ENCODE measurements at regions not wholly inside any gene's neighbourhood (a gene's known extent, or its start where the extent isn't known, plus 50 kb on each side); places are given as distances from the start of the nearest gene placed in this dataset.
"Not testable (repeated sequence)": the region's sequence is repeated elsewhere in the genome, so short reads cannot be mapped to it uniquely, and the experiment has no call there.

DNA sequence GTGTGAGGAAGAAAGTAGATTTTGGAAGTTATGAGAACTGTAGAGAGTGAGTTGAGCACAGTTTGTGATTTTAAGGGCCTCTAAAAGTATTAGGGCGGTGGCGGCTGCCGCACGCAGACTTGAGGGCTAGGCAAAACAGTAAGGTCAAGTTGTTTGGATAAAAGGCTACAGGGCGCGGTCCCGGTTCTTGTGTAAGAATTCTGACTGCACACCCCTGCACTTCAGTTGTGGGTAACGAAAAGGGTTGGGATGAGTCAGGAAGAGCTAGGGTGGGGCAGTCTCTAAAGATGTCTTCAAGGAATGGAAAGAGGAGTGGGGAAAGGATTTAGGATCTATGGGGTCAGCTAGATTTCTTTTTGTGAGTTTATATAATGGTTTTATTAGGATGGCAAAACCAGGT, 218.1 kb upstream of the ACO1 start:
- FAIRE-seq; H4K5ac ChIP-seq (ENCODE audit: insufficient read length, low read depth, low read length); H3K18ac ChIP-seq (ENCODE audit: extremely low read depth, low read length); H2BK120ac ChIP-seq (replicated peaks; ENCODE audit: low read depth, low read length); H3K4ac ChIP-seq (replicated peaks; ENCODE audit: insufficient read length, low read depth, low read length); H4K91ac ChIP-seq (replicated peaks; ENCODE audit: insufficient read length, low read length); H3K4me2 ChIP-seq (ENCODE audit: insufficient read depth in 1 of 2, low read depth in 2 of 2, low read length in 2 of 2); H3K36me3 ChIP-seq (ENCODE audit: control insufficient read depth in 2 of 4, insufficient read depth in 4 of 4, low read length in 3 of 4); H3K4me3 ChIP-seq (ENCODE audit: extremely low read depth in 1 of 4, insufficient read depth in 2 of 4, low read depth in 3 of 4, low read length in 4 of 4); DNase-seq (ENCODE audit: low read depth in 1 of 2, low spot score in 2 of 2); CTCF ChIA-PET (ENCODE audit: partially characterized antibody); H4K20me1 ChIP-seq (replicated peaks in 1 of 2; ENCODE audit: control insufficient read depth in 1 of 2, insufficient read depth in 2 of 2, low read length in 2 of 2); H2BK20ac ChIP-seq (ENCODE audit: low read length); H3K4me1 ChIP-seq (replicated peaks in 1 of 4; ENCODE audit: control insufficient read depth in 3 of 4, insufficient read depth in 4 of 4, low read length in 3 of 4); H3K79me2 ChIP-seq (ENCODE audit: control insufficient read depth in 1 of 2, insufficient read depth in 2 of 2, low read length in 2 of 2); H3K27me3 ChIP-seq (replicated peaks in 1 of 4; ENCODE audit: control insufficient read depth in 3 of 4, extremely low read depth in 1 of 4, insufficient read depth in 3 of 4, low read length in 3 of 4); H3K79me1 ChIP-seq (ENCODE audit: low read depth, low read length); H2BK5ac ChIP-seq (ENCODE audit: low read depth, low read length); H3K56ac ChIP-seq (replicated peaks; ENCODE audit: insufficient read length, low read depth, low read length); H3K23me2 ChIP-seq (ENCODE audit: low read depth, low read length); POLR2A ChIA-PET (ENCODE audit: partially characterized antibody); H2BK15ac ChIP-seq (ENCODE audit: low read length); H3K9me3 ChIP-seq (ENCODE audit: insufficient read depth in 2 of 2, low read depth in 1 of 2, low read length in 1 of 2); H3K27ac ChIP-seq (ENCODE audit: low read depth, low read length); H2BK12ac ChIP-seq (ENCODE audit: low read depth, low read length); H3K23ac ChIP-seq (ENCODE audit: insufficient read length); H4K8ac ChIP-seq (ENCODE audit: extremely low read depth, insufficient read depth, low read length); H3K14ac ChIP-seq (ENCODE audit: insufficient read length); H3K9ac ChIP-seq (replicated peaks in 1 of 4; ENCODE audit: extremely low read depth in 1 of 4, low read depth in 3 of 4, low read length in 3 of 4); H2AFZ ChIP-seq (ENCODE audit: low read length); H2AK5ac ChIP-seq (ENCODE audit: low read depth, low read length): not testable (repeated sequence)
- WGBS, 2 experiments (ENCODE audit: extremely low coverage in 1 of 2, insufficient coverage in 1 of 2, insufficient read length in 1 of 2, insufficient replicate concordance in 2 of 2, low coverage in 1 of 2, low lambda C conversion rate in 2 of 2, missing lambda C conversion rate in 1 of 2) = 85% methylated on average over 8 of the region's 8 CpGs; no CpG with 5 or more reads in 1 of the 2 experiments
